SK-MEL-5 (cell line): ENCODE measurements at regions not wholly inside any gene's neighbourhood (a gene's known extent, or its start where the extent isn't known, plus 50 kb on each side); places are given as distances from the start of the nearest gene placed in this dataset.

ENCODE experiments used
- DNase-seq: peaks from one replicate; pipeline ENCODE4 v3.0.0-alpha.2; 2016; ENCODE audit warnings: low read depth, low spot score
- in situ Hi-C: cut with HindIII; loops from 2 replicates; pipeline ENCODE4 v1.10.0; 2016; ENCODE audit warnings: low sequenced_read_pairs, high pct_unique_total_duplicates, low pct_unique_long_range_greater_than_20kb

DNA sequence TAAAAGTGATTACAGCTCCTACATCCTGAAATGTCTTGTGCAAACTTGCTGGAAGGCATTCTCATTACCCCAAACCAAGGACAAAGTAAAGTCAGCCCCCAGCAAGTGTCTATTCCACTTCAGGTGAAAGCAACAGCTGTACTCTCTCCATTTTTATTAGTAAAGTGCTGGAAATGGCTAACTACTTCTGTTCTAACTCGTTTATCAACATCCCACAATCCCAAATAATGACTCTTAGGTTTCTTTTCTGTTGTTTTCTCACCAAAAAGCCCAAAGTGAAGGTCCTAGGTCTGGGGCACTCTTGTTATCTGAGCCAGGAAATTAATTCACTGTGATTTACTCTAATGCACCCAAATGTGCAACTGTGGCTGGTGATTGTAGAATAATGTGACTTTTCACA is 105.7 kb downstream of the LRRC30 start:
- no peak for DNase-seq
- in situ Hi-C loops = no loop called here

DNA sequence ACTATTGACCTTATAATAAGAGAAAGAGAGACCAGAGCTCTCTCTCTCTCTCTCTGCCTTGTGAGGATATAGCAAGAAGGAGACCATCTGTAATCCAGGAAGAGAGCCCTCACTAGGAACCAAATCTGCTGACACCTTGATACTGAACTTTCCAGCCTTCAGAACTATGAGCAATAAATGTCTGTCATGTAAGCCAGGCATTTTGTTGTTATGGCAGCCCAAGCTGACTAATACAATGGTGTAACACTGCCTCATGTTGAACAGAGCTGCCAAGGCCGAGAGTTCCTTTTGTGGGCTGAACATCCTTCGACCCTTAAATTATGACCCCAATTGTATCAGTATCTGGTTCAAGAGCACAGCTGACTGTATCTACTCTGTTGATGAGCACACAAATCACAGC is 108.0 kb downstream of the LRRC30 start:
- in situ Hi-C loops = no loop called here
- DNase-seq = no peak

DNA sequence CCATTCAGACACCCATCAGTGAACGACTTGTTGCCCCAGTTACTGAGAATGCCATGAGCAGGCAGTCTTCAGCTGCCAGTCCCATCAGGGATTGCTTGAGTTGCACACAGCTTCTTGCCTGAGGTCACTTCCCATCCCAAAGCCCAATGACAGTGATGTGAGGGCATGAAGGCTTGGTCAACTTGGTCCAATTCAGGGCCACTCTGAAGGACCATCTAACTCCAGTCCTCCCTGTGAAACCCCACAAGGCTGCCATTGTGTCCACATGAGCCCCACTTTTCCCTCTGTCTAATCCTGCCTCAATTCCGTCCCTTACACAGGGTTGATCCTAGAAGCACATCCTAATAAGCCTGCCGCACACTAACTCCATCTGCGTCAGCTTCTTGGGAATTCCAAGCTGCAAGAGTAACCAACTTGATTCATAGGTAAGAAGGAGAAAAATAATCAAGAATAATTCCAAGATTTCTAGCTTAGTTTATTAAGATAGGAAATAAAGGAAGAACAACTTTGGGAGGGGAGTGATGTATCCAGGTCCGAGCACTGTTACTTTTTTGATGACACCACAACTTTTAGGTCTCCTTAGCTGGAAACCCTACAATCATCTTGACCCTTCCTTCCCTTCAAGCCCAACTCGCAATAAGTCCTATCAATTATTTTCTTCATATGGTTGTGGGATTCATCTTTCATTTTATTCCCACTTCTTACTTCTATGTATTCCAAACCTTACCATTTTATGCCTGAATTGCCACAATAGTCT is 110.9 kb downstream of the LRRC30 start:
- no peak for DNase-seq
- in situ Hi-C loops = no loop called here

- in situ Hi-C loops = no loop called here
- DNase-seq = peak; percentile 32
Observed at GRCh38 chr18:7349181-7349837, 118.4 kb downstream of the LRRC30 start.

DNA sequence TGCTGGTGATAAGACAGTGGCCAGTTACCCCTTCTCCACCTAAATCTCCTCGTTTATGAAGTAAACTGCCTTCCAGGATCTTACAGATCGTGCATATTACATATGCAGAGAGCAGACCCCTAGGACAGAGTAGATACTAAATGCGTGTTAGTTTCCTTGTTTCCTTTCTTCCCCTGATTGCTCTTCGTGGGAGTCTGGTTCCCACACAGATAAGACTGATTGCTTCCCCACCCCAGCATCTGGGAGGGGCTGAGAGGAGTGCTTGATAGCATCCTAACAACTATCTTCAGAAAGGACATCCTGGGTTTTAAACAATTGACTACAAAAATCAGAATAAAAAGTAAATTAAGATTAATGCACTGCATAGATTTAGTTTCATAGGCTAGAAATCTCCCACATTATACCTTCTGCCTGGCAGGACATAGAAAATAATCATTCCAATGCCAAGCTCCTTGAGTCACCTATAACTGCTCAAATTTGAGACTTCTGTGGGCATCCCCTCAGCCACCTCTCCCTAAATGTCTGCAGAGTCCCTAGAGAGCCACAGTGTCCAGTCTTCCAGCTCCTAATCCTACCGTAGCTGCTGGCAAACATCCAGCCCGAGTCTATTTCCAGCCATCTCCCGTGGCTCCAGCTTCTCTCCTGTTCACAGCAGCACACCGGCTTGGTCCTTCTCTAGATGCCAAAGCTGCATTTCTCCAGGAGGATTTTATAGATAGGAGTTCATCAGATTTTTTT is 128.3 kb downstream of the LRRC30 start:
- in situ Hi-C loops = no loop called here
- no peak for DNase-seq

DNA sequence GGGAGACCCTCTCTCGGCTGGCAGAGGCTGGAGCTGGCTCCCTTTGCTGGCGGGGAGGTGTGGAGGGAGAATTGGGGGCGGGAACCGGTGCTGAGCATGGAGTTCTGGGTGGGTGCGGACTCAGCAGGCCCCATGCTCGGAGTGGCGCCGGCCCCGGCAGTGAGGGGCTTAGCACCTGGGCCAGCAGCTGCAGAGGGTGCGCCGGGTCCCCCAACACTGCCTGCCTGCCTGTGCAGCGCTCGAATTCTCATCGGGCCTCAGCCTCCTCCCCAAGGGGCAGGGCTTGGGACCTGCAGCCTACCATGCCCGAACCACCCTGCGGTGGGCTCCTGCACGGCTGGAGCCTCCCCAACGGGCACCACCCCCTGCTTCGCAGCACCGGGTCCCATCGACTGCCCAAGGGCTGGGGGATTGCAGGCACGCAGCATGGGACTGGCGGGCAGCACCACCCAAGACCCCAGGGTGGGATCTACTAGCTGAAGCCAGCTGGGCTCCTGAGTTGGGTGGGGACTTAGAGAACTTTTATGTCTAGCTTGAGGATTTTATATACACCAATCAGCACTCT is 129.8 kb downstream of the LRRC30 start:
- in situ Hi-C loops = no loop called here
- no peak for DNase-seq

- no peak for DNase-seq
- in situ Hi-C loops = no loop called here
Observed at GRCh38 chr18:7363338-7363737, 132.4 kb downstream of the LRRC30 start.

GRCh38 chr18:7366597-7366996 is 135.7 kb downstream of the LRRC30 start:
- in situ Hi-C loops = no loop called here
- DNase-seq = no peak

DNA sequence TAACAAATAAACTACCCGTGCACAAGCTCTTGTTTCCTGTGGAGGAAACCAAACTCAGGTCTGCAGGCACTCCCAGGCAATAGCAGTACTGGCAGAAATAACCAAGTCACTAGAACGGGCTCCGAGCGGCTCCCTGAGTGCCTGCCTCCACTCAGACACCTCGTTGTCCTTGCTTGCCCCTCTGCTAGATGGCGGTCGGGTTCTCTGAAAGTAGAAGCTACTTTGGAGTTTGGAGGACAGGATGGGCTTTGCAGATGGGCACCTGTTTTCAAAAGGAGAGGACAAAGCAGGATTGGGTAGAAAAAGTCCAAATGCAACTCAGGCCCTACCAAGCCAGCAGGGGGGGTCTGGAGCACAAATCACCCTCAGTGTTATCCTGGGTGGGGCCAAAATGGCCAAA is 136.4 kb downstream of the LRRC30 start:
- DNase-seq = peak; percentile 48
- in situ Hi-C loops = no loop called here

DNA sequence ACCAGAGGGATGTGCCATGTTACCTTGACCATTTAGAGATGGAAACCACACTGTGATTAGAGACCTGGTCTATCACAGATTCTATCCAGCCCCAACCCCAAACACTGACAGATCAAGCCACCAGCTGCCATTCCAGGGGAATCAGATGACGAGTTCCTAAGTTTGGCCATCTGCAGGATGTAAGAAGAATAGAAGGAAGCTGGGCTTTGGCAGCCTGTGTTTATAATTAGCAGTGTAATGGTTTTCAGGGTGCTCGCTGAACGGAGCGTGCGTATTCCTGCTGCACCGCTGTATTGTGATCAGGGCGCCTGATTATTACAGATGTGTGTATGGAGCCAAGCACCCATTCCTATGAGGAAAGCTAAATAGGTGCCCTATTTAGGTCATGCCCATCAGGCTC is 138.1 kb downstream of the LRRC30 start:
- DNase-seq = no peak
- in situ Hi-C loops = no loop called here

DNA sequence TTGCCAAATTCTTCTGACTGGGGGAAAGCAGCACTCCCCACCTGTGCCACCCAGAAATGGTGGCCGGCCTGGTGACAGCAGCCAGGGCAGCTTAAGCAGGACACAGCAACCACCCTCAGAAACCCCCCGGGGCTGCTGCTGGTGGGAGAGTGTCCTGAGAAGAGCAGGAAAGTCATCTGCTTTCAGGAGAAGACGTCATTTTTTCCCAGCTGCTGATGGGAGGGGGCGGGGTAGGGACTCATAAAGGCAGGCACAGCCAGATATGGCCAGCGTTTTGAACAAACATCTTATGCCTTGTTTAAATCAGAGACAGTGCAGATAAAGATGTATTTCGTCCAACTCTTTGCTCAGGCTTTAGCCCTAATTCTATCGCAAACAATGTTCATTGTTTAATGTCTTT is 139.5 kb downstream of the LRRC30 start:
- in situ Hi-C loops = no loop called here
- no peak for DNase-seq

DNA sequence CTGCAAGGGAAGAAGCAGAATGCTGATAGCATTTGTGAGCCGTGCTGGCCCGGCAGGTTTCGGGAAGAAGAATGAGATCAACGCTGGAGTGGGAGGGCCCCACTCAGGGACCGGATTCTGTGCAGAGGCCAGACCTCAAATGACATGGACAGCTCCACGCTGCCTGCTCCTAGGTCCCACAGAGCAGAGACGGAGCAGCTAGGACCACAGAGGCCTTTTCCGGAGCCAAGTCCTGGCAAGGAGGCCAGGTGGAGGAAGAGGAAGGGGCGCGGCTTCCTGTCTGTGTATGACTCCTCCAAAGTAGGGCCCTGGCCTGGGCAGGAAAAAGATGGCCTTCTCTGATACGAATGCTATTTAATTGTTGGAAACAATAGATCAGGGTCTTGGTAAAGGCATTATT is 139.9 kb downstream of the LRRC30 start:
- in situ Hi-C loops = no loop called here
- DNase-seq = no peak

DNA sequence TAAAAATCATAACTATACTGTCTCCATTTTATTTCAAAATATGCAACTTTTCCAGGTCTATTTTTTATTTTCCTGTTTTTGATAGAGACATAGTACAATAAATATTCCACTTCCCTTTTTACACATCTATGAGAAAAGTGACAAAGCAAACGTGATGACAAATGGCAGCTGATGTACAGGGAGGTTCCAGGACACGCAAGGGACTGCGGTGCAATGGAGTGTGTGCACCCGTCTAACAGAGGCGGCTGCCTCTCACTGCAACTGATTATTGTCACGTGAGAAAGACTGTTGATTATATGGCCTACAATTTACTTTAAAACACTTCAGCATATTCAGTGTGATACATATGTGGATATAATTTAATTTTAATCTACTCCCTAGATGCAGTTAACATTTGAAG is 142.6 kb downstream of the LRRC30 start:
- no peak for DNase-seq
- in situ Hi-C loops = no loop called here

GRCh38 chr18:7381307-7381706 is 150.4 kb downstream of the LRRC30 start:
- no peak for DNase-seq
- in situ Hi-C loops = no loop called here

DNA sequence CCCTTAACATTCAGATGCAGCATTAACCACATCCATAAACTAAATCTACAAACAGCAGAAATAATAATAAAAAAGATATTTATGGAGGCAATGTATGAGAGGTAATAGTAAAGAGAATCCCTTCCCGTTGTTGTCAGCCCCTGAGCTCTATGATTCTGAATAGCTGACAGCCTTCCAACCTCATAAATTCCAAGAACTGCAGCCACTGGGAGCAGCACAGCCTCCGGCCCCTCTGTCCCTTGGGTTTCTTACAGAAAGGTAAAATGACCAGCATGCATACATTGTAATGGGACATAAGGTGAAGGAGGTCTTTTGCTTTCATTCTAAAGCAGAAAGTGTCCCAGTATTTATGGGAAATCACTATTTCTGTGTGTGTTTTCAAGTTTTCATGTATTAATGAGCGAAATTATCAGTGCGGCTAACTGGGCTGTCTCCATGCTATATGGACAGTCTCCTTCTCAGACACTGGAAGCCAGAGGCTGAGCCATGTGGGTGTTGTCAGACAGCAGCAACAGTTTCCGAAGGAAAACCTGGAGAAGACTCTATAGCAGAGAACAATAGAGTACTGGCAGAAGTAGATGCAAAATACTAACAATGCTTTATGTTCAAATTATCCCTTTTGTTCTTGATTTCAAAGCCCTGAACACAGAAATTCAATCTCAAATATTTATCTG is 151.6 kb downstream of the LRRC30 start:
- in situ Hi-C loops = no loop called here
- DNase-seq = no peak

DNA sequence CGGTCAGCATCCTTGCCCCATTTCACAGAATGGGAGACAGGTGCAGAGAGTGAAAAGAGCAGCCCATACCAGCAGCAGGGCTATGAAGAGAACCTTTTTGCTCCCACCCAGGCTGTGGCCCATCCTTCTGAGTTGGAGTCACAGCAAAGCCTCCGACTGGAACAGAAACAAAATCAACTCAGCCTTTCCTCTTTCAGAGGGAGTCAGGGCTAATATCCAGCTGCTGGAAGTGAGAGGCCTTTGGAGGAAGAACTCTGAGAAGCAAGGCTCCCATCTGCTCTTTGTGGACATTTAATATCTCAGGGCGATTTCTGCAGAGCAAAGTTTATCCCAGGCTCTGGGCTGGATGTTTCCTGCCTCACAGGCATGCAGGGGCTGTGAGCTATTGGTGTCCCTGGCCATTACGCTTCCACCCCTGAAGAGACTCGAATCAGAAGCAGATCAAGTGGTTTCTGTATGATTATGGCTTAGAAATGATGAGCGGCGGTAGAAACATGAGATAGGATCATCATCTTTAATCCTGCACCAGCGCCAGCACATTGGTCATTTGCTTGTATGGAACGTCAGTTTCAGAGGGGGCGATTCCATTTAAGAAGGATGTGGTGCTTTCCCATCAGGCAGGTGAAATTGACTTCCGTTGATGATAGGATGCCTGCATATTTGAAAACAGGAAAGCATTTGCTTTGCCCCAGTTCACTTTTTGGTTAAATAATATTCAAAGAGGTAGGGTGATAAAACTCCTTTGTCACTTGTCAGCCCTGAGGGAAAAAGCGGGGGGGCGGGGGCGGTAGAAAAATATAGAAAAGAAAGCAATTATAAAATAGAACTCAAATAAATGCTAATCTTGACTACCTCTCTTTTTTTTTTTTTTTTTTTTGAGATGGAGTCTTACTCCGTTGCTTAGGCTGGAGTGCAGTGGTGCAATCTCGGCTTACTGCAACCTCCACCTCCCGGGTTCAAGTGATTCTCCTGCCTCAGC is 152.4 kb downstream of the LRRC30 start:
- DNase-seq = no peak
- in situ Hi-C loops = no loop called here

- in situ Hi-C loops = no loop called here
- DNase-seq = no peak
Observed at GRCh38 chr18:7388741-7389140, 157.9 kb downstream of the LRRC30 start.
